ENCODE measurements at regions not wholly inside any gene's neighbourhood (a gene's known extent, or its start where the extent isn't known, plus 50 kb on each side); places are given as distances from the start of the nearest gene placed in this dataset.
"Not testable (repeated sequence)": the region's sequence is repeated elsewhere in the genome, so short reads cannot be mapped to it uniquely, and the experiment has no call there.

DNA sequence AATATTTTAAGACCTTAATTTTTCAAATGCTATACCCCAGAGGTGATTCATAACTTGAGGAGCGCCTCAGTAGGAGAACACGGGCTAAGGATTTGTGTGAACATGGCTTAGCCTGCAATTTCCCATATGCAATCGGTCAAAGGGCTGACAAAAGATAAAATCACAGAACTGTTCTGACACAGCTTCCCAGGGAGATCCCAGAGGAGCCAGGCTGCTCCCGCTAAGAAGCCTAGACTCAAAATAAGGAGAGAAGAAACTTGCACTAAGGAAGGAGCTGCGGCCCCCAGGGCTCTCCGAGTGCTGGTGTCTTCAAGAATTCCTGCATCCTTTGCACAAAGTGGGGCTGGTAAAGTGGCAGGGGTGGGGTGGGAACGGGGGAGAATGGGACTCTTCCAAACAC lies 106.3 kb upstream of the DLG1 start:
- no peak for DNase-seq

DNA sequence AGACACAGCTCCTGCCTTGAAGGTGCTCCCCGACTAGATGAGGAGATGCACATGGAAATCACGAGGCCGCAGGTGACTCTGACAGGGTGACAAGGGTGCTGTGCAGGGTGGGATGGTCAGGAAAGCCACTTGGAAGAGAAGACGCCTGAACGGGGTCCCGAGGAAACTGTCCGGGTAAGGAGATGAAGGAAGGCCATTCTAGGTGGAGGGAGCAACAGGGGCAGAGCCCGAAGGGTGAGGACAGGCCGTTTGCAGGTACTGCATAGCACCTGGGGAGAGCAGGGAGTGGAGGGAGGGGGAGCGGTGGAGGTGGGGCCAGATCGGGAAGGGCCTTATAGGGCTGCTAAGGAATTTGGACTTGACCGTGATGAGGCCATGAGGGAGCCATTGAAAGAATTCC lies 105.6 kb upstream of the DLG1 start:
- DNase-seq: no peak

DNA sequence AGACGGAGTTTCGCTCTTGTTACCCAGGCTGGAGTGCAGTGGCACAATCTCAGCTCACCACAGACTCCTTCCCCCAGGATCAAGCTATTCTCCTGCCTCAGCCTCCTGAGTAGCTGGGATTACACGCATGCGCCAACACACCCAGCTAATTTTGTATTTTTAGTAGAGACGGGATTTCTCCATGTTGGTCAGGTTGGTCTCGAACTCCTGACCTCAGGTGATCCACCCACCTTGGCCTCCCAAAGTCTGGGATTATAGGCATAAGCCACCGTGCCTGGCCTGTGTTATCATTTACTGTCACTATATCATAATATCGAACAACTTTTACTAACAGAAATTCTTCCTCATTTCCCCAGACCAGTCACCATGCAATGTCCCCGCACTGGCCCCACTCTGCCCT lies 104.0 kb upstream of the DLG1 start:
- DNase-seq: not testable (repeated sequence)

DNA sequence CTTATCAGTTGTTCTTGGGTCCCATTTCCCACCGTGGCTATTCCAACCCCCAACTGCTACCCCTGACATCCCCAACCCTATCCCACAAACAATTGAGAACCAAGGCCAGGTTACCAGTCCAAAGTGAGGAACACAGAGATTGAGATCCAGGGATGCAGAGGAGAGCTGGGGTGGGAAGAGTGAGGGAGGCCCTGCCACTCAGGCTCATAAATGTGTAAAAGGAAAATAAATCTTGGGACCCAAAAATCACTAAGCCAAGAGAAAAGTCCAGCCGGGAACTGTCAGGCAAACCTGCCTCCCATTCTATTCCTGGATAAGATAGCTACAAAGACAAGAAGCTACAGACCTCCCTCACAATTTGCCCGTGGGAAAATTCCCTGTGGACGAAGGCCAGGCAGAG lies 101.1 kb upstream of the DLG1 start:
- DNase-seq: no peak

DNA sequence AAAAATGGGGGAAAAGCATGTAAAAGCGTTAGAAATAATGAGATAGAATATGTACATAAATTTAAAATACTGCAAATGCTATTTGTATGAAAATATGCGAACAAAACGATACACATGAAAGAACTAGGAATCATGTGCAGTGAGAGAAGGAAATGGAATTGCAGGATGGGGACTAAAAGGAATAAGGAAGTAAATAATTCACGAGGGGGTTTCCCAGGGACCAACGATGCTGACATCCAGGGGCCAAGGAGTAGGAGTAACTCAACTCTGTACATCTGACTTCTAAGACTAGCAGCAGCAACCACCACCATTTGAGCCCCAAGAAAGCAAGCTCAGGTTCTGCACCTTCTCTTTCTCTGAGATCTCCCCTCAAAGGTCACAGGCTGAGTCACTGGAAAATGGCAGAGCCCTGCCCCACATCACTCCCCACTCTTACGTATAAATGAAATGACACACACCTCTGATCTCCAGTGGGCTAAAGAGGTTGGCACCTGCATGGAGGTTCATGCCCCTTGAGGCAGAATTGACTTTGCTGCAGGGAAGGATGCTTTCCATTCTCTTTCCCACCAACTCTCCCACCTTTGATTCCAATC lies 100.0 kb upstream of the DLG1 start:
- no peak for DNase-seq

DNA sequence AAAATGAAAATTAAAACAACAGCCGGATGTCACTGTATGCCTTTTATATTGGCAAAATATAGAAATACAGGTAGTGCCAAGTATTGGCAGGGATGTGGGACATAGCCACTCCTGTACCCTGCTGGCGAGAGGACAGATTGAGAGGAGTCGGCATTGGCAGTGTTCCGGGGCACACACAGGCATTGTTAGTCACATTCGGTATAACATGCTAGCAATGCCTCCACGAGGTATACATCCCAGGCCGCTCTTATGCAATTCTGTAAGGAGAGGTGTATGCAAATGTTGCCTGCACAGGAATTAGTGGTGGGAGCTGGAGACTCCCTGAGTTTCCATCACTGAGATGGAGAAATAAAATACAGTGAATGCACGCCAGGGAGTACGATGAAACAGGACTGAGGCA lies 99.4 kb upstream of the DLG1 start:
- DNase-seq: no peak

DNA sequence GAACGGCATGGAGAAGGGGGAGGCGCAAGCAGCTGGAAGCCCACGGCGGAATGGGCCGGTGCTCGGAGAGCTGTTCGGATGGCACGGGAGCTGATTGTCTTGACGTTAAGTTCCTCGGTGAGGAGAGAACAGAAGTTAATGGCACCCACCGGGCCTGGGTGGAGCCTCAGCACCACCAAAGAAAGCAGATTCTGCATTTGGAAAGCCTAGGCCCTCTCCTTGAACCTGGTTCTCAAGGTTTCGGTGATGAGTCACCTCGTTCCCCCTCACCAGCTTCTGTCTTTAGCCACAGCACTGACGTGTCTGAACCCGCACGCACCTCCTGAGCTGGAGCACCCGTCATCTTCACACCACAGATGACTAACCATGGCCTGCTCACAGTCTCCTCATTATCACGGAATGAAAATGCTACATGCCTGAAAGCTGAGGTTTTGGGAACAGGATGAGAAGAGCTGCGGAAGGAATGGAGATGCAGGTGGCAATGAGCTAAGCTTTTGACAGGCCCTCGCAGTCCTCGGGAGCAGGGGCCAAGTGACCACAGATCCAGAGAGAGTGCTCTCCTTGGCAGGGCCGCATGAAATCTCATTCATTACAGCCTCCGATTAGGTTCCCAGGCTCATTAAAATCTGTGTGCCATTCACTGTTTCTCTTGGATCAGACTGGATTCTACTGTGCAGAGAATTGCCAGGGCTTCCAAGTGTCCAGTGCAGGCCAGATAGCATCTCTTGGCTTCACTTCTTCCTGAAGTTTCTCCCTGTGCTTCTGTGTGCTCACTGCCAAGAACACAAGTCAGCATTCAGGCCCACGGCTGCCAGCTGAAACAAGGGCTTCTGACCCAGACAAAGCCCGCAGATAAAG lies 96.3 kb upstream of the DLG1 start:
- no peak for DNase-seq

DNA sequence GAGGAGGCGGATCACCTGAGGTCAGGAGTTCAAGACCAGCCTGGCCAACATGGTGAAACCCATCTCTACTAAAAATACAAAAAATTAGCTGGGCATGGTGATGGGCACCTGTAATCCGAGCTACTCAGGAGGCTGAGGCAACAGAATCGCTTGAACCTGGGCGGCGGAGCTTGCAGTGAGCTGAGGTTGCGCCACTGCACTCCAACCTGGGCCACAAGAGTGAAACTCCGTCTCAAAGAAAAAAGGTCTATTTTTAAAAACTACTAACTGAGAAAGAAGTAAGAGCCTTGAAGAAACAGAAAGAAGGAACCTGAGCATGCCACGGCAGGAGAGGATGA lies 95.7 kb upstream of the DLG1 start:
- DNase-seq: not testable (repeated sequence)

DNA sequence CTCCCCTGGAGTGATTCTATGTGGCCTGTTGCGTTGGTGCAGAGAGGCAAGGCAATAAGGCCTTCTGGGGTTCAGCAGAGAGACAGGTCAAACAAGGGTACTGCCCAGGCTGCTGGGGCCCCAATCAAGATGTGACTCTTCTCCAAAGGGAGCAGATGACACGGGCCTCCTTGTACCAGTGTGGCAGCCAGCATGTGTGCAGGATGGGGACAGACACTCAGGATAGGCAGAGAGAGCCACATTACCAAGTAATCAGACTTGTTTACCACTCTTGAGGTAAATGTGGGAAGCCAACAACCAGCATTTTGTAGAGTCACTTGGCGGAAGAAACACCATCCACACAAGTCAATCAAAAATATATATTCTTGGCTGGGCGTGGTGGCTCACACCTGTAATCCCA lies 95.3 kb upstream of the DLG1 start:
- DNase-seq: no peak

DNA sequence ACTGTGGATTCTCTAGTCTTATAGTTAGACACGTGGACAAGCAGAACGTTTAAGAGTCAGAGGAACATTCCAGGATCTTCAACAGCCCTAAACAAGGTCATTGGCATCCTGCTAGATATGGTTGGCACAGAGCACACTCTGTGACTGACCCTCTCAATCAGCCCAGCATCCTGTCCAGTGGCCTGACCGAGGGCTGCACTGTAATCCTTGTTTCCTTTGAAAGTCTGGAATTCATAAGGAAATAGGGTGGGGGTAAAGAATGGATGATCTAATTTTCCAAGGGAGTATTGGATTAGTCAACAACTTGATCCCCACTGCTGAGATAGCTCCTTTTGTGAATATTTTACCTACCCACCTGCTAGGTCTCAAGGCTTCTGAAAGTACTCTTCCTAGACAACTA lies 94.5 kb upstream of the DLG1 start:
- no peak for DNase-seq

DNA sequence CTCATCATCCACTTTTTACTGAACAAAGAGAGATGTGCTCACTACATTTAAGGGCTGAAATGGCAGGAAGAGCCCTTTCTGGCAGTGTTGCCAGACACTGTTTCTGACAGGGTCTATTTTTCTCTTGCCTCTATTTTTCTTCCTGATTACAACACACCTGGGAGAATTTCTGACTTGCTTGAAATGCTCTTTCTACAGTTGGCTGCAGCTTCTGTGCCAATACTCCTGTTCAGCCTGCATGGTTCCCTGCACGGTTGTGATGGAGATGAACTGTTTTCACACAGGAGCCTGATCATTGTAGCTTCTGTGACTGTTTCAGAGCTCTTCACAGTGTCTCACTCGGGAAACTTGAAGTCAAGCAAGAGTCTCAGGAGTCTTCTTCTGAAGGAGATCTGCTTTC lies 83.0 kb upstream of the DLG1 start:
- DNase-seq: no peak

DNA sequence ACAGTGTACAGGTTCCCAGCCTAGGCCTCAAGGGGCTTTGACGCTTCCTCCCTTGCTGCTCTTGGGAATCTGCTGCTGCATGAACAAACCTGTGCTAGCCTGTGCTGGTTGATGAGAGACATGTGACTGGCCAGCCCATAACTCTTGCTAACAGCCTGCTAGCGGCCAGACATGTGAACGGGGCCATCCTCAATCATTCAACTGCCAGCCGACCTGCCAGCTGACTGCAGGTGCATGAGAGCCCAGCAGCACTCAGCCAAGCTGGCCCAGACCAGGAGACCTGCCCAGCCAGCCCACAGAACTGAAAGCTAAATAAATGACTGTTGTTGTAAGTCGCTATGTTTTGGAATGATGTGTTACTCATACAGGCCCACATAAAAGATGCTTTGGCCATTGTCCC lies 82.4 kb upstream of the DLG1 start:
- DNase-seq: no peak

DNA sequence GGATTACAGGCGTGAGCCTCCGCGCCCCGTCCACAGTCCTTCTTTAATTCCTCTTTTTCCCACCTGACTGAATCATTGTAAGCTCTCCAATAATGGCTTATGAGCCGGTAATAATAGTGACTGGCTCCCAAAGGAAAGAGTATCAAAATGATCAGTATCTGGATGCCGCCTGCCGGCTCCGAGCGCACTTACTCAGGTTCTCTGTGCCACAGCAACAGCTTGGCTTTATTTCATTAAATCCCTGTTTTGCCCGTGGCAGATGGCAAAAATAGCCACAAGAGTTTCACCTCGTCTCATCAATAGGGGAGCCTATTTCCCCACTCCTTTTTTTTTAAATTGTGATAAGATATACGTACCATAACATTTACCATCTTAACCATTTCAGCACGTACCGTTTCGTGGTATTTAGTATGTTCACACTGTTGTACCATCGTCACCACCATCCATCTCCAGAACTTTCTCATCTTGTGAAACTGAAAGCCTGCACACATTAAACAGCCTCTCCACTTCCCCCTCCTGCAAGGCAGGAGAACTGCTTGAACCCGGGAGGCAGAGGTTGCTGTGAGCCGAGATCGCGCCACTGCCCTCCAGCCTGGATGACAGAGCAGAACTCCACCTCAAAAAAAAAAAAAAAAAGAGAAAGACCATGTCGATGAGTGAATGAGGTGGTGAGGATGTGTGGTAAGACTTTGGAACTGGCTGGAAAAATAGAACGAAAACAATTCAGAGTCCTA lies 80.7 kb upstream of the DLG1 start:
- no peak for DNase-seq

DNA sequence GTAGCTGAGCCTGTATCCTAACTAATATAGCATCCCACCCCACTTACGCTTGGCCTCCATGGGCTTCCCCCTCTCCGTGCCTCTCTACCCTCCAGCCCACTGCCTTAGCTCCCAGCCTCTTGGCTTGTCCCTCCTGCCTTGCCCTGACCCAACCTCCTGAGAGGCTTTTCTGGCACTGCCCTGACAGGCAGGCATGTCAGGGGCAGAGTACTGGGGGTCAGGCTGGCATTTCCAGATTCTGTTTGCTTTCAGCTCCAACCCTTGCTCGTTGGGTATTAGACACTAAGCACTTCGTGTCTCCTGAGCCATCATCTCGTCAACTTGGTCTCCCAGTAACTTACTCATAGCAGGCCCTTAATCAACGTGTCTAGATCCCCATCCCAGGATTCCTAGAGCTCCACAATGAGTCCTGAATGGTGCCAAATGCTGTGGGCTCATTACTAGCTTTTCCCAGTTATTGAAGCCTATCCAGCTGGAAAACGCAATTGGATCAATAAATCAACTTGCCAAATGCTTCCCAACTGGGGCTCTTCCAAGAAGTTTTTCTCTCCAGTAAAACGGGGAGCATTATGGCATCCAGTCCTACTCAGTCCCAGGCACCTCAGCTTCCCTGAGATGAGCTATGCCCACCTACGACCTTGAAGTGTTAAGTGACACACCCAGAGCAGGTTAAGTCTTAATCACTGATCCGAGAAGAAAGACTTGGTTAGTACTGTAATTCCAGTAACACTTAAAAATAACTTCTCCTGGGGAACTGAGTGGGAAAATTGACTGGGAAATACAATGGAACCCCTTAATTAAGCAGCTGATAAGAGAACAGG lies 78.5 kb upstream of the DLG1 start:
- DNase-seq: no peak

DNA sequence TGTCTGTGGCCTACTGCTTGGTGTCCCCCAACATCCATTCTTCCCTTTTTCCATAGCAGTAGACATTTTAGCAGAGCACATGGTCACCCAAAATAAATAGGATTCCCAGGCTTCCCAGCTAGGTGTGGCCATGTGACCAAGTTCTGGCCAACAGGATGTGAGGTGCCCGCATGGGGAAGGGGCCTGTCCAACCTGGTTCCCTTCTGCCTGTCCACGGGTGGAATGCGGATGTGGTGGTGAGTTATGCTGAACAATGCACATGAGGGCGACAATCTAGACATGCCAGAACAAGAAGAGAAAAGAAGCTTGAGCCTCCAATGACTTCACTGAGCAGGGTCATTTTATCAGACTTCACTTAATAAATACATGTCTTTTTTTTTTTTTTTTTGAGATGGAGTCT lies 77.6 kb upstream of the DLG1 start:
- DNase-seq: no peak

DNA sequence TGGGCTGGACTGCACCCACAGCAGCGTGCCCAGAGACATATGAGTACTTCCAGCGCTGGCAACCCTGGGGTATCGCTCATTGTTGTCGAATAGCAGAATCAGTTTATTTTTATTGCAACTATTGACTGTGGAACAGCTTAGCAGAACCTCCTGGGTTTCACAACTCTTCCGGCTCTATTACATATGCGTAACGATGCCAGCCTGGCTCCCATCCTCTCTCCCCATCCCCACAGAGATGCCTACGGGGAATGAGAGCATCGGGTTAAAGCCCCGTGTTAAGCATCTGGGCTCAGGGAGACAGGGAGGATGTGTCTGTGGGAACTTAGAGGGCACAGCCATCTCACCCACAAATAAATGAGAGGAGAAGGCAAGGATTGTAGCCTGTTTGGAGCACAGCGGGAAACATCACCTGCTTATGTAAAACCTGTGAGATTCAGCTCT lies 76.6 kb upstream of the DLG1 start:
- DNase-seq: no peak

DNA sequence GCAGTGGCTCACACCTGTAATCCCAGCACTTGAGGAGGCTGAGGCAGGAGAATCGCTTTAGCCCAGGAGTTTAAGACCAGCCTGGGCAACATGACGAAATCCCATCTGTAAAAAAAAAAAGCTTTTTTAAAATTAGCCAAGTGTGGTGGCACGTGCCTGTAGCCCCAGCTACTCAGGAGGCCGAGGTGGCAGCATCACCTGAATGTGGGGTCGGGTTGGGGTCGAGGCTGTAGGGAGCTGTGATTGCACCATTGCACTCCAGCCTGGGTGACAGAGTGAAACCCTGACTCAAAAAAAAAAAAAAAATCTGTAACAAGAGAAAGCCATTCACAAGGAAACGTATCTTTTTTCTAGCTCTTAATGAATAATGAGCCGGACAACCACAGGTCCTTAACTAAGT lies 74.7 kb upstream of the DLG1 start:
- no peak for DNase-seq

DNA sequence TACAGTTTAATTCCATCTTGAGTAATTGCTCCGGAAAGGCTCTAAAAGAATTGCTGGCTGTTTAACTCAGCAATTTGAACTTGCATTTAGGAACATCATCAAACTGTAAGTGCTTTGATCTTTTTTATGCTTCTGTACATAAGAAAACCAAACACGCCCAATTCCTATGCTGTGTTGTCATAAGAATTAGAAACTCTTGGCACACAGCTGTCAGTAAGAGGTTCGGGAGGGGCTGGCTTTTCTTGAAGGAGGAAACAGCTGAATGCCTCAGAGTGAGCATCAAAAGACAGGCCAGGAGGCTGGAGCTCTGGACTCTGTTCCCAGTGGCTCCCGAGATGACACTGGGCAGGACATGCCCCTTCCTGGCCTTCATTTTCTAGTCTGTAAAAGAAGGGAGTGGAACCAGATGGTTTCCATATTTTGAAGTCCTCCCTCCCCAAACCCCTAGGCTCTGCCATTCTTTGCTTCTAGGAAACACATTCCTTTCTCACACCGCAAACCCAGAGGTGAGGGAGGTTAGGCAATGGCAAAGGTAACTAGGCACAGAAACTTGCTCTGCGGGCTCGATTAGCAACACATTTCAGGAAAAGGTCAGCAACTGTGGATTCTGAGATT lies 73.7 kb upstream of the DLG1 start:
- DNase-seq: no peak

DNA sequence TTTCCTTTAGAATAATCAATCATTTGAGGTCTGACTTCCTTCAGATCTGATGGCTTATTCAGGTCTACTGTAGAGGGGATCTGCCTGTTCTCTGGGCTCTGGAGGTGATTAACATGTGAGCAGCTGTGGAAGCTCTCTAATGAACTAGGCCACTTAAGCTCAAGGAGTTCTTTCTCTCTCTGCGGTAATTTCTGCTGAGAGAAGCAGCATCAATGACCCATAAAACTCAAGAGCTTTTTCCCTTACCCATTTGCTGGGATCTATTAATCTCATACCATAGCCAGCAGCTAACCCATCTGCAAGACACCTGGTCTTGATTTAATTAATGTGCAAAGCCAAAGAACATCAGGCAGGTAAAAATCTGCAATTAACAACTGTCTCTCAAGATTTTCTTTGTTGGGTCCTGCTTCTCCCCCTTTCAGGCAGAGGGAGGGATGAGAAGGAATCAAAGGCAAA lies 73.2 kb upstream of the DLG1 start:
- DNase-seq: no peak

DNA sequence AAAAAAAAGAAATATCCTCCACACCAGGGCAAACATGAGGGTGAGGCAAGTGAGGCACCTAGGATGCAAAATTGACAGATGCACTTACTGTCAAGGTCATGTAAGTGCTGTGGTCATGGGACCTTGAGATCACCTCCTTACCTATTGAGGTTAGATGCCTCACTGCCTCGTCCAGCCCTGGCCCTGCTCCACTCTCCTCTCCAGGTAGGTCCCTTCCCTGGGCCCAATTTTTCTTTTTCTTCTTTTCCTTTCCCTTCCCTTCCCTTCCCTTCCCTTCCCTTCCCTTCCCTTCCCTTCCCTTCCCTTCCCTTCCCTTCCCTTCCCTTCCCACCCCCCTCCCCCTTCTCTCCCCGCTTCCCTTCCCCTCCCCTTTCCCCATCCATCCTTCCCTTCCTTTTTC lies 71.1 kb upstream of the DLG1 start:
- no peak for DNase-seq

DNA sequence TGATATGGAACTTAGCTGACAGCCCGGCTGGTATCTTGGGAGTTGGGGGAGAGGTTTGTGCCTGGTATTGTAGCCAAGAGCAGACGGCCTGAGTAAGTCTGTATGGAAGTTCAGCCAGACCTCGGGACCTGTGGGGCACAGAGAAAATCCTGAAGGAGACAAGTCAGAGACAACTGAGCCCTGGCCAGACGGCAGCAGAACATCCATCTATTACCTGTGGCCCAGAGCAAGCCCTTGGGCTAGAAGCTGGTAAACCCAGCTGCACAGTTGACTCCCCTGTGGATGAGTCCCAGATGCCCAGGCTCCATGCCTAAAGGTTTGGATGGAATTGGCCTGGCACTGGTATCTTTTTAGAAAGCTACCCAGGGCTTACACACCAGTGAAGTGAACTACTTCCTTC lies 70.4 kb upstream of the DLG1 start:
- no peak for DNase-seq

DNA sequence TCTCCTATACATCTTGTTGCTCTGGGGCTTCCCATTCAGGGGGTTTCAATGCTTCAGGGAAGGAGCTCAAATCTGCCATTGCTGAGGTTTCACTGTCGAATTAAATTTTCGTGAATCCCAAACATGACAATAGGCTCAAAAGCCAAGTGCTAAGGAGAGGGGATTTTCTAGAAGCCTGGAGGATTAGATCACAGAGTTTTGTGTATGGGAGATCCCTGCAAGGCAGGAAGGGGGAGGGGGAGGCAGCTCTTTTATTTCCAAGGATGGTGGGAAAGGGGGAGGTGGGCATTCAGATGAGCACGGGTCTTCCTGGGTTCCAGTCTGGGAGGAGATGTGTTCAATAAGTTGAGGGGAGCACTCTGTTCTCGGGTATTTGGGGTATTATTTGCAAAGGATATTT lies 69.9 kb upstream of the DLG1 start:
- no peak for DNase-seq
